GM06990 (cell line): ENCODE measurements at regions not wholly inside any gene's neighbourhood (a gene's known extent, or its start where the extent isn't known, plus 50 kb on each side); places are given as distances from the start of the nearest gene placed in this dataset.

Experiments used
- DNase-seq: peaks from one replicate; pipeline ENCODE4 v3.0.0-alpha.2; 2011; ENCODE audit not compliant: insufficient read length; ENCODE audit errors: extremely low read depth
- H3K27me3 ChIP-seq: replicated peaks from 2 replicates; pipeline ENCODE4 v1.6.0; 2011; ENCODE audit warnings: low read length; ENCODE audit not compliant: control insufficient read depth, insufficient read depth
- H3K36me3 ChIP-seq: 2 replicates; pipeline ENCODE4 v1.5.1; 2011; ENCODE audit warnings: low read length; ENCODE audit not compliant: control insufficient read depth, insufficient read depth
- H3K4me3 ChIP-seq: replicated peaks from 2 replicates; pipeline ENCODE4 v1.5.1; 2011; ENCODE audit warnings: low read depth, mild to moderate bottlenecking, control low read depth, low read length
- TF ChIP-seq, protein P1 (sequence below): IDR thresholded peaks from 2 replicates; pipeline ENCODE4 v1.5.1; 2011; ENCODE audit warnings: low read length, control low read depth, mild to moderate bottlenecking, inconsistent platforms; ENCODE audit not compliant: insufficient read depth, poor library complexity, severe bottlenecking

DNA sequence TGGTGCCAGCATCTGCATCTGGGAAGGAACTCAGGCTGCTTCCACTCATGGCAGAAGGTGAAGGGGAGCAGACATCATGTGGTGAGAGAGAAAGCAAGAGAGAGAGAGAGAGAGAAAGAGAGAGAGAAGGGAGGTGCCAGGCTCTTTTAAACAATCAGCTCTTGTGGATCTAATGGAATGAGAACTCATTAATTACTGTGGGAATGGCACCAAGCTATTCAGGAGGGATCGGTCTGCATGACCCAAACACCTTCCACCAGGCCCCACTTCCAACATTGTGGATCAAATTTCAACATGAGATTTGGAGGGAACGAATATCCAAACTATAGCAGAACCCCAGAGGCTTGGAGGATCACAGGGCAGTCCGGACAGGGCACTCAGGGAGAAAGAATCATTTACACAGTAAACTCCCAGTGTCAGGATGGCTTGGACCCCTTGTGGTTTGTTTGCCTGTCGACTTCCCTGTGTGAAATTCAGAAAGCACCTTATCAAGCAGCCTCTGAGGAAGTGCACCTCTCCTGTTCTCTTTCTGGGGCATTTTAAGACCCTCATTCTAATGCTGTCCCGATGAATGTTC, 308.5 kb downstream of the REEP3 start:
- Histone ChIP-seq H3K36me3 (no peaks in the 10 kb centered on the region), H3K27me3 (no peaks in the 10 kb centered on the region), H3K4me3 (no peak overlapping the region)
- DNase-seq, result no peak
- TF ChIP-seq, protein P1, sequence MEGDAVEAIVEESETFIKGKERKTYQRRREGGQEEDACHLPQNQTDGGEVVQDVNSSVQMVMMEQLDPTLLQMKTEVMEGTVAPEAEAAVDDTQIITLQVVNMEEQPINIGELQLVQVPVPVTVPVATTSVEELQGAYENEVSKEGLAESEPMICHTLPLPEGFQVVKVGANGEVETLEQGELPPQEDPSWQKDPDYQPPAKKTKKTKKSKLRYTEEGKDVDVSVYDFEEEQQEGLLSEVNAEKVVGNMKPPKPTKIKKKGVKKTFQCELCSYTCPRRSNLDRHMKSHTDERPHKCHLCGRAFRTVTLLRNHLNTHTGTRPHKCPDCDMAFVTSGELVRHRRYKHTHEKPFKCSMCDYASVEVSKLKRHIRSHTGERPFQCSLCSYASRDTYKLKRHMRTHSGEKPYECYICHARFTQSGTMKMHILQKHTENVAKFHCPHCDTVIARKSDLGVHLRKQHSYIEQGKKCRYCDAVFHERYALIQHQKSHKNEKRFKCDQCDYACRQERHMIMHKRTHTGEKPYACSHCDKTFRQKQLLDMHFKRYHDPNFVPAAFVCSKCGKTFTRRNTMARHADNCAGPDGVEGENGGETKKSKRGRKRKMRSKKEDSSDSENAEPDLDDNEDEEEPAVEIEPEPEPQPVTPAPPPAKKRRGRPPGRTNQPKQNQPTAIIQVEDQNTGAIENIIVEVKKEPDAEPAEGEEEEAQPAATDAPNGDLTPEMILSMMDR, result no peak

DNA sequence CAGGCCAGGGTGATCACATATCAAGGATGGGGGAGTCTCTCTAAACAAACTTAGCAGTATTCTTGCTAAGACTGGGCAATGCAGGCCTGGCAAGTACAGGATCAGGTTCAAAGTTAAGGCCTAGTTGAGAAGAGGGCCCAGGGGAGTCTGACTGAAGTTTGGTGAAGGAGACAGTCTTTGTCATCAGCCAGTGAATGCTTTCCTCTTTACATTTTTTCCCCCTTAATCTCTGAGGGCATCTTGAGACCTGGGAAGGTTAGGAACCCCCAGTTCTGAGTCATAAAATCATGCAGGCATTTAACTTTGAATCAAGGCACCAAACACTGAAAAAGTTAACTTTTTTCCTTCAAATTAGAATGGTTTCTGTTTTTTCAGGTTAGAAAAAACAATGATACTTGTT, 311.5 kb downstream of the REEP3 start:
- TF ChIP-seq, protein P1, result no peak
- DNase-seq, result no peak
- H3K4me3 ChIP-seq, result no peak overlapping the region
- no peaks in the 10 kb centered on the region for H3K36me3 ChIP-seq
- no peaks in the 10 kb centered on the region for H3K27me3 ChIP-seq

DNA sequence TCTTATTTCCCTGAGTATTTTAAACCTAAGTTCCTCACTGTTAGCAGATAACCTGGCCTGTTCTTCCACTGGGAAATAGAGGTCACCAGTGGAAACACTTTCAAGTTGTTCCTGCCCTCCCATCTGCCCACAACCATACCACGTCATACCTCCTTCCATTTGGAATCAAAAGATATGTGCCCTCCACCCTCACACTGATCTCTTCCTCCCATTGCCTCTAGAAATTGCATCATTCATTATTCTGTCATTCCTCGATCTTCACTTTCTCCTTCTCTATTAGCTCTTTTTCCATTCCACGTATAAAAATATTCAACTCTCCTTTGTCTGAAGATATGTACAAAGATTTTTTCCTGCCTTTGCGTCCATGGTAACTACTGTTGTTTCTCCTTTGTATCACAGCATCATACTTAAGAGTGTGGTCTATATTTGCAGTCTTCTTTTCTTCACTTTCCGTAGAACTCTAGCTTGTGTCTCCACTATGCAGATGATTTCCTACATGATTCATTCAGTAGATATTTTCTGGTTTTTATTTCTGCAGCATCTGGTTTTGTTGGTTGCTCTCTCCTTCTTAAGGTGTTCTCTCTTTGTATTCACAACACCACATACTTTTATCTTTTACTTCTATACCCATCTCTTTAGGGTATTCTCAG, 312.3 kb downstream of the REEP3 start:
- Histone ChIP-seq H3K4me3 (no peak overlapping the region), H3K27me3 (no peaks in the 10 kb centered on the region), H3K36me3 (no peaks in the 10 kb centered on the region)
- no peak for DNase-seq
- TF ChIP-seq, protein P1, result no peak

DNA sequence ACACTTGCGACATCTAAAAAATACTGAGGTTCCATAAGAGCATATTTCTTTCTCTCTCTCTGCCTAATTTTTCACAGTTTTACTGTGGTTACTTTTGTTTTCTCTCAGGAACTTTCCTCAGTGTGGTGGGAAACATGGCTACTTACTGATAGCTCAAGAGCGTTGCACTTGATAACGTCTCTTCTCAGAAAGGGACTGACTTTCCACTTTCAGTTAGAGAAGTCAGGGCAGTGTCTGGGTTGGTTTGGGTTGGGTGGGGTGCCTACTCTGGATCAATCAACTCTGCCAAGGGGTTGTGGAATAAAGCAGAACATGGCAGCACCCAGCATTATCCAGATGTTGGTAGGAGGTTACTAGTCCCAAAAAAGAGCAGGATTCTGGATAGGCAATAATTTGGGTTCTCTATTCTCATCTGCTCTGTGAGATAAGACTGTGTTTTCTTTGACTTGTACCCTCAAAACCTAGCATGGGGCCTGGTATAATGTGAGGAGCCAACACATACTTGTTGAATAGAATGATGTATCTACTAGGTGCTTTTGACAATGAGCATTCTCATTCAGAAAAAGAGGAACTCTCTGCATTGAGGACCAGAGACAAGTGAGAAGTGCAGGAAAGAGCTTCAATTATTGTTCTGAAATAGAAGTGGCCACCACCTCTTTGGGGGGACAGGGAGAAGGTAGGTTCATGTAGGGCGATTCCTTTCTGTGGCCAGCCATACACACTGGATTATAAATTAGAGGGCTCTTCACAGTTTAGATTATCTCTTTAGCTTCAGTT, 315.7 kb downstream of the REEP3 start:
- H3K27me3 ChIP-seq, result no peaks in the 10 kb centered on the region
- no peak for DNase-seq
- no peak overlapping the region for H3K4me3 ChIP-seq
- H3K36me3 ChIP-seq, result no peaks in the 10 kb centered on the region
- TF ChIP-seq, protein P1, result no peak

DNA sequence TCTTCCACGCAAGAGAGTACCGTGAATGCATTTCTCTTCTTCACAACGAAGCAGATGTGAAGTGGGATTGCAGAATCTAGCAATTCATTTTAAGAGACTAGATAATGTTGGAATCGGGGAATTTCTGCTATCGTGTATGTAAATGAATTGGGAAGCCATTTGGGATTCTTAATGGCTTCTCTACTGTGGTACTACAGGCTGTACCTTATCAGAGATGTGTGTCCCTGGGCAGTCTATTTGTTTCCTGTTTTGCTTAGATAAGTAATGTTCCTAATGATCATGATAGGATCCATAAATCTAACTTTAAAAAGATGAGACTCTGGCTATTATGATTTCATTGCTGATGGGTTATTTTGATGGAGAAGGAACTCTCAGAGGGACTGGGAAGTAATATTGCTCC, 320.6 kb downstream of the REEP3 start:
- TF ChIP-seq, protein P1, result no peak
- DNase-seq, result no peak
- no peaks in the 10 kb centered on the region for H3K27me3 ChIP-seq
- H3K36me3 ChIP-seq, result no peaks in the 10 kb centered on the region
- H3K4me3 ChIP-seq, result no peak overlapping the region
